ENCODE measurements at regions not wholly inside any gene's neighbourhood (a gene's known extent, or its start where the extent isn't known, plus 50 kb on each side); places are given as distances from the start of the nearest gene placed in this dataset.

DNA sequence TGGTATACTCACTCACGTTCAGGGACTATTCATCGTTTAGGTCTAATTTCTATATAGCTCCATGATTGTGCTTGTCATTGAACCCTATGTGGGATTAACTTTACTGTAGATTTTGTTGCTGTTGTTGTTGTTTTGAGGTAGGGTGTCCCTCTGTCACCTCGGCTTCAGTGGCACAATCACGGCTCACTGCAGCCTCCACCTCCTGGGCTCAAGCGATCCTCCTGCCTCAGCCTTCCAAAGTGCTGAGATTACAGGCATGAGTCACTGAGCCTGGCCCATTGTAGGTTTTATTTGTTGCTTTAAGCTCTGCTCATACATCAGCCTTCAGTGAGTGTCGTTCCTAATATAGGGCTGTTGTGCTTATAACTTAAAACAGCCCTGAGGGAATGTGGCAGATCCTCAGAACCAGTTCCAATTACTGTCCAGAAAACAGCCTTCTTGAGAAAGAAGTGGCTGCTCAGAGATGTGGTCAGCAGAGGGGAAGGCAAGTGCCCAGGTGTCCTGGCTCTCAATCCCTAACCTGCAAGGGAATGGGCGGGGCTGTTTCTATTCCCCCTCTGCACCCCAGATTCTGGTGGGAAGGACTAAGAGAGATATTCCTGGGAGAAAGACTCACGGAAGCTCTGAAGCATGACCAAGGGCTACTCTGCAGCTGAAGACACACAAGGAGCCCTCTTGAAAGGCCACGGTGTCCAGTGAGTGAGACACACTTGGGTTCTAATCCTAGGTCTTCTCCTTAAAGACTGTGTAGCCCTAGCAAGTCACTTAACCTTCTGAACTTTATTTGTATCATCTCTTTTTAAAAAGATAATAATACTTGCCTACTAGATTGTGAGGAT lies 79.6 kb upstream of the LCLAT1 start:
- Mint-ChIP-seq H3K4me1 (peaks cover 8 to 18% of the 10 kb centered on the region in 2 donors), H3K9me3 (no peaks in the 10 kb centered on the region), H3K36me3 (no peaks in the 10 kb centered on the region), H3K4me3 (no peak overlapping the region), H3K27ac (no peak overlapping the region), H3K27me3 (ENCODE audit: low read depth in 2 of 2) (no peaks in the 10 kb centered on the region)
- Histone ChIP-seq H3K27ac (ENCODE audit: low read length) (no peak overlapping the region), H3K4me1 (ENCODE audit: control insufficient read depth, insufficient read depth, low read length) (peaks cover 10% of the 10 kb centered on the region), H3K9me3 (ENCODE audit: control insufficient read depth, insufficient read depth, low read length) (no peaks in the 10 kb centered on the region), H3K36me3 (ENCODE audit: control insufficient read depth, insufficient read depth, low read length) (no peaks in the 10 kb centered on the region), H3K4me3 (ENCODE audit: low read length) (no peak overlapping the region), H3K27me3 (ENCODE audit: control insufficient read depth, insufficient read depth, low read length) (no peaks in the 10 kb centered on the region)
- 97% methylated on average over 9 of the region's 9 CpGs for WGBS (ENCODE audit: insufficient coverage)
- DNase-seq (no peak), ATAC-seq (no peak)
- TF ChIP-seq, protein P1, sequence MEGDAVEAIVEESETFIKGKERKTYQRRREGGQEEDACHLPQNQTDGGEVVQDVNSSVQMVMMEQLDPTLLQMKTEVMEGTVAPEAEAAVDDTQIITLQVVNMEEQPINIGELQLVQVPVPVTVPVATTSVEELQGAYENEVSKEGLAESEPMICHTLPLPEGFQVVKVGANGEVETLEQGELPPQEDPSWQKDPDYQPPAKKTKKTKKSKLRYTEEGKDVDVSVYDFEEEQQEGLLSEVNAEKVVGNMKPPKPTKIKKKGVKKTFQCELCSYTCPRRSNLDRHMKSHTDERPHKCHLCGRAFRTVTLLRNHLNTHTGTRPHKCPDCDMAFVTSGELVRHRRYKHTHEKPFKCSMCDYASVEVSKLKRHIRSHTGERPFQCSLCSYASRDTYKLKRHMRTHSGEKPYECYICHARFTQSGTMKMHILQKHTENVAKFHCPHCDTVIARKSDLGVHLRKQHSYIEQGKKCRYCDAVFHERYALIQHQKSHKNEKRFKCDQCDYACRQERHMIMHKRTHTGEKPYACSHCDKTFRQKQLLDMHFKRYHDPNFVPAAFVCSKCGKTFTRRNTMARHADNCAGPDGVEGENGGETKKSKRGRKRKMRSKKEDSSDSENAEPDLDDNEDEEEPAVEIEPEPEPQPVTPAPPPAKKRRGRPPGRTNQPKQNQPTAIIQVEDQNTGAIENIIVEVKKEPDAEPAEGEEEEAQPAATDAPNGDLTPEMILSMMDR (IDR thresholded peaks at IDR 0.05) = no peak
- intact Hi-C loops (cut with micrococcal nuclease) = no loop called here

DNA sequence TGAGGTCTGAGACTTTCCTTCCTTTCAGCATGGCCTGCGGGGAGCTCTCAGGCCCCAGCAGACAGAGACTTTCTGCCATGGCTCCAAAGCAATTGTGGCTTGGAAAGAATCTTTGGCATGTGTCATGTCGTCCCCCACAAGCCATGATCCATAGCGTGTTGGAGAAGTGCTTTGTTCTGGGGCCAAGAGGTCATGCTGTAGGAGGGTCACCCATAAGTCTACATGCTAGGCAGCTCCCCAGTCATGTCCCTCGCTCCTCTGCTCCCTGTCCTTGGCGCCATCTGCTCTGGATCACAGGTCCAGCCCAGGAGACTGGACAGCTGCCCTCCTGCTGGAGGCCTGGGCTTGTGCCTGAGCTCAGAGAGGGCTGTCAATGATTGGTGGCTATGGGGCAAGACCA lies 78.8 kb upstream of the LCLAT1 start:
- no peak overlapping the region for H3K27ac ChIP-seq (ENCODE audit: low read length)
- Mint-ChIP-seq H3K27me3 (ENCODE audit: low read depth in 2 of 2) (no peaks in the 10 kb centered on the region), H3K36me3 (no peaks in the 10 kb centered on the region), H3K9me3 (no peaks in the 10 kb centered on the region), H3K4me3 (no peak overlapping the region), H3K4me1 (peaks cover 2 to 10% of the 10 kb centered on the region in 2 donors), H3K27ac (no peak overlapping the region)
- no peaks in the 10 kb centered on the region for H3K36me3 ChIP-seq (ENCODE audit: control insufficient read depth, insufficient read depth, low read length)
- DNase-seq = no peak
- no peak overlapping the region for H3K4me3 ChIP-seq (ENCODE audit: low read length)
- no peak for ATAC-seq
- no peaks in the 10 kb centered on the region for H3K27me3 ChIP-seq (ENCODE audit: control insufficient read depth, insufficient read depth, low read length)
- H3K4me1 ChIP-seq (ENCODE audit: control insufficient read depth, insufficient read depth, low read length) = peaks cover 9% of the 10 kb centered on the region
- TF ChIP-seq, protein P1 (IDR thresholded peaks at IDR 0.05) = no peak
- 97% methylated on average over 5 of the region's 5 CpGs for WGBS (ENCODE audit: insufficient coverage)
- intact Hi-C loops (cut with micrococcal nuclease) = no loop called here
- H3K9me3 ChIP-seq (ENCODE audit: control insufficient read depth, insufficient read depth, low read length) = no peaks in the 10 kb centered on the region

DNA sequence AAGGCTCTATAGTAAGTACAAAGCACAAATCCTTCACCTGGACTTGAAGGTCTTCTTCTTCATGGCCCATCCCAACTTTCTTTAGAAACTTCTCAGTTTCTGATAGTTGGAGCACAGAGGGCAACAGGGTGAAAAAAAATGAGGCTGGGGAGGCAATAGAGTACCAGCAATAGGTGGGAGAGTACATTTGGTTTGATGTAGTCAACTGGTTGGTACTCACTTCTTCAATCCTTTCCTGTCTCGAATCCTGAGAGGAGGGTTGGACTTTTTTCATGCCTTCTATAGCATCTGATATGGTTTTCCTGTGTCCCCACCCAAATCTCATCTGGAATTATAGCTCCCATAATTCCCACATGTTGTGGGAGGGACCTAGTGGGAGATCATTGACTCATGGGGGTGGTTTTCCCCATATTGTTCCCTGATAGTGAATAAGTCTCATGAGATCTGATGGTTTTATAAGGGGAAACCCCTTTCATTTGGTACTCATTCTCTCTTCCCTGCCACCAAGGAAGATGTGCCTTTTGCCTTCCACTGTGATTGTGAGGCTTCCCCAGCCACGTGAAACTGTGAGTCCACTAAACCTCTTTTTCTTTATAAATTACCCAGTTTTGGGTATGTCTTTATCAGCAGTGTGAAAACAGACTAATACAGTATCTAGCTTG lies 75.9 kb upstream of the LCLAT1 start:
- TF ChIP-seq, protein P1 (IDR thresholded peaks at IDR 0.05) = no peak
- Mint-ChIP-seq H3K27me3 (ENCODE audit: low read depth in 2 of 2) (no peaks in the 10 kb centered on the region), H3K9me3 (no peaks in the 10 kb centered on the region), H3K4me1 (peaks cover 0 to 5% of the 10 kb centered on the region in 2 donors), H3K27ac (no peak overlapping the region), H3K4me3 (no peak overlapping the region), H3K36me3 (no peaks in the 10 kb centered on the region)
- Histone ChIP-seq H3K4me3 (ENCODE audit: low read length) (no peak overlapping the region), H3K27me3 (ENCODE audit: control insufficient read depth, insufficient read depth, low read length) (no peaks in the 10 kb centered on the region), H3K9me3 (ENCODE audit: control insufficient read depth, insufficient read depth, low read length) (no peaks in the 10 kb centered on the region), H3K36me3 (ENCODE audit: control insufficient read depth, insufficient read depth, low read length) (no peaks in the 10 kb centered on the region), H3K27ac (ENCODE audit: low read length) (no peak overlapping the region), H3K4me1 (ENCODE audit: control insufficient read depth, insufficient read depth, low read length) (peaks cover 7% of the 10 kb centered on the region)
- intact Hi-C loops (cut with micrococcal nuclease) = no loop called here
- DNase-seq (no peak), ATAC-seq (no peak)
- WGBS (ENCODE audit: insufficient coverage) = 83% methylated on average over 1 of the region's 2 CpGs

All from natural killer cell (primary cell).